ENCODE measurements at regions not wholly inside any gene's neighbourhood (a gene's known extent, or its start where the extent isn't known, plus 50 kb on each side); places are given as distances from the start of the nearest gene placed in this dataset.
A peak's percentile ranks its signal among the peaks of the same experiment; 100 is the strongest.

DNA sequence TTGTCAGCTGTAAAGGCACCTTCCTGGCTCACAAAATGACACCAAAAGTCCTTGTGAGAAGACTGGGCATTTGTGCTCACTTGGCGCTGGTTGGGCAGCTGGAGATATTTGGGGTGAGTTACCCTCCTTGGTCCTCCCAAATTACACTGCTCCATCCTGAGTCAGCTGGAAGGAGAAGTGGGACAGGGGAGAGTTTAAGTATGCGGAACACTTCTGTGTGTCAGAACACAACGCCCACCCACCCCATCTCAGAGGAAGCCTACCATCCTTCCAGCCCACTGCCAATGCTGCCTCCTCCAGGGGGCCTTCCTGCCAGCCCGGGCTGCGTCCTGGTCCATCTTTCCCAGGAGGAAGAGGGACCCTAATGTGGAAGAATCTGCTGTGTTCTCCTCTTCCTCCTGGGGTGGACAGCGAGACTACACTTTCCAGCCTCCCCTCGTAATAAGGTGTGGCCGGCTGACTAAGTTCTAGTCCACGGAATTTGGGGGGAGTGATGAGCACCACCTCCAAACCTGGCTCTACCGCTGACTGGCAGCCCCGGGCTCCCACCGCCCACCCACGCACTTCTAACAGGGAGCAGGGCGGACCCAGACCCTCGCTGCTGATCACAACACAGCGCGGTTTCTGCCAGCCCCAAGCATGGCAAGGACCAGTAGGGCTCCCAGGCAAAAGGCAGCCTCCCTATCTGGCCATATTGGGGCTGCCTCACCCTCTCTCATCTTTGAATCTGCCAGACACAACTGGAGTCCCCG lies 265.0 kb downstream of the XXYLT1 start:
- TF ChIP-seq GATA2 (IDR thresholded peaks at IDR 0.05; ENCODE audit: low read depth, low read length) (no peak), GATA3 (IDR thresholded peaks at IDR 0.05; ENCODE audit: low read depth, low read length) (no peak)

DNA sequence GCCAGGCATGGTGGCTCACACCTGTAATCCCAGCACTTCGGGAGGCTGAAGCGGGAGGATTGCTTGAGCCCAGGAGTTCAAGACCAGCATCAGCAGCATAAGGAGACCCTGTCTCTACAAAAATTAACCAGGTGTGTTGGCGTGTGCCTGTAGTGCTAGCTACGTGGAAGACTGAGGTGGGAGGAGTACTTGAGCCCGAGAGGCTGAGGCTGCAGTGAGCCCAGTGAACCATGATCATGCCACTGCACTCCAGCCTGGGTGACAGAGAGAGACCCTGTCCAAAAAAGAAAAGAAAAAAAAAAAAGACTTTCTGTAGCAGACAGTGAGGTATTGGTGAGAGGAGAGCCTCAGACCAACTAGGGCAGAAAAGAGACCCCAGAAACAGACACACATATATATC lies 263.8 kb downstream of the XXYLT1 start:
- no peak for TF ChIP-seq GATA3 (IDR thresholded peaks at IDR 0.05; ENCODE audit: low read depth, low read length)
- no peak for TF ChIP-seq GATA2 (IDR thresholded peaks at IDR 0.05; ENCODE audit: low read depth, low read length)

DNA sequence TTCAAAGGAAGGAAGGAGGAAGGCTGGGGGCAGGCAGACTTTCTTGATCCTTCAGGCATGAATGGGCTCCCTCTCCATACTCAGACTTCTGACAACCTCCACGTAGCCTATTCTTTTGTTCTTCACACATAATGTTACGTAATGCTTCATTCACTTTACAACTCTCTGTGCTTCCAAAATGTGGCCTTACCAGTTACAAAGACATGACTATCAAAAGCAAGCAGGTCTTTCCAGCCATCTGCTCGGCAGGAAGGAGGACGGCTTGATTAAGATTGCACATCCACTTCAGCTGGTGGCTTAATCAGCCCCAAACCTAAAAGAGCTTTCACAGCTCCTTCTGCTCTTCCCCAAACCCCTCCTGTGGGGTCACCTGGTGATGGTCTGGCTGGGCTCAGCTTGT lies 263.2 kb downstream of the XXYLT1 start:
- TF ChIP-seq GATA2 (IDR thresholded peaks at IDR 0.05; ENCODE audit: low read depth, low read length) = no peak
- TF ChIP-seq GATA3 (IDR thresholded peaks at IDR 0.05; ENCODE audit: low read depth, low read length) = no peak

DNA sequence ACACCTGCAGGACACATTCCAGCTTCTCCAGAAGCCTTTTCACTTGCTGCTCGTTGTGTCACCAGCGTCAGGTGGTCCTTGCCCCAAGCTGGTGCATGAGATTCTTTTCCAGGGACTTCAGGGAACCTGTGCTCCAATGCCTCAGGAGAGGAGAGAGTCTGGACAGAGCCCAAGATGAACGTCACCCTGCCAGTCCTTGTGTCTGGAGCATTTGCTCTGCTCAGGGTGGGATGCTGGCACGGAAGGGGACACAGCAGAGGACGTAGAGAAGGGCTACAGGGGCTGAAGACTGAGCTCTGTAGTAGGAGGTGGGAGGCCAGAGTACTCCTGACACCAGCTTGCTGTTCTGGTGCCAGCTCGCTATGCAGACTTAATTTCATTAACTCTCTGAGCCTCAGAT lies 262.1 kb downstream of the XXYLT1 start:
- TF ChIP-seq GATA2 (IDR thresholded peaks at IDR 0.05; ENCODE audit: low read depth, low read length) (no peak), GATA3 (IDR thresholded peaks at IDR 0.05; ENCODE audit: low read depth, low read length) (no peak)

DNA sequence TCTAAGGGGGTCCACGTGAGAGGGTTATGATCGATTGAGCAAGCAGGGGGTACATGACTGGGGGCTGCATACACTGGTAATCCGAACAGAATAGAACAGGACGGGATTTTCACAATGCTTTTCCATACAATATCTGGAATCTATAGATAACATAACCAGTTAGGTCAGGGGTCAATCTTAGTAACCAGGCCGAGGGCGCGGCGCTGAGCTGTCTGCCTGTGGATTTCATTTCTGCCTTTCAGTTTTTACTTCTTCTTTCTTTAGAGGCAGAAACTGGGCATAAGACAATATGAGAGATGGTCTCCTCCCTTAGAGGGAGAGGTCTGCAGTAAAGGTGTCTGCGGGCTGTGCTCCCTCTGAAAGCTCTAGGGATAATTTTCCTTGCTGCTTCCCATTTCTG lies 261.3 kb downstream of the XXYLT1 start:
- TF ChIP-seq GATA2 (IDR thresholded peaks at IDR 0.05; ENCODE audit: low read depth, low read length) = no peak
- no peak for TF ChIP-seq GATA3 (IDR thresholded peaks at IDR 0.05; ENCODE audit: low read depth, low read length)

DNA sequence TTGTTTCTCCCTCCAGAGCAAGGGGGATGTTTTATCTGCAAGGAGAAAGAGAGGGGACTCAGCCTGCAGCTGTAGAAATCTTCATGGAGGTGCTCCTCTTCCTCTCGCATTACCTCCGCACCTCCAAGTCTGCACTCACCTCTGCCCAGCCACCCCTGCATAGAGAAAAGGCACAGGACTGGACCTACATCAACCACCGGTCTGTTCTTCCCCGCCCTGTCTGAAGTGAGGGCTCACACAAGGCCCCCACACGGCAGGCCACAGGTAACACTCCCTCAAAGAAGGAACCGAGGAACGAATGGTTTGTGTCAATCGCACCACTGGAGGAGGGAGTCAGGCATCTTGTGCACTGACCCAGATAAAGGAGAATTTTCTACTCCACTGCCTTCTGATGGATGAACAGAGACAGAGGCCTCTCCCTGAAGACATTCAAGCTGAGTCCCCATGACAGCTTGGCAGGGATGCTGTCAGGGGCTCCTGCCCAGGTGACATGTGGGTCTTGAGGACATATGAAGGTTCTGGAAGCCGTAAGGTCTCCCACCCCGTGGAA lies 260.3 kb downstream of the XXYLT1 start:
- no peak for TF ChIP-seq GATA3 (IDR thresholded peaks at IDR 0.05; ENCODE audit: low read depth, low read length)
- TF ChIP-seq GATA2 (IDR thresholded peaks at IDR 0.05; ENCODE audit: low read depth, low read length) = no peak

DNA sequence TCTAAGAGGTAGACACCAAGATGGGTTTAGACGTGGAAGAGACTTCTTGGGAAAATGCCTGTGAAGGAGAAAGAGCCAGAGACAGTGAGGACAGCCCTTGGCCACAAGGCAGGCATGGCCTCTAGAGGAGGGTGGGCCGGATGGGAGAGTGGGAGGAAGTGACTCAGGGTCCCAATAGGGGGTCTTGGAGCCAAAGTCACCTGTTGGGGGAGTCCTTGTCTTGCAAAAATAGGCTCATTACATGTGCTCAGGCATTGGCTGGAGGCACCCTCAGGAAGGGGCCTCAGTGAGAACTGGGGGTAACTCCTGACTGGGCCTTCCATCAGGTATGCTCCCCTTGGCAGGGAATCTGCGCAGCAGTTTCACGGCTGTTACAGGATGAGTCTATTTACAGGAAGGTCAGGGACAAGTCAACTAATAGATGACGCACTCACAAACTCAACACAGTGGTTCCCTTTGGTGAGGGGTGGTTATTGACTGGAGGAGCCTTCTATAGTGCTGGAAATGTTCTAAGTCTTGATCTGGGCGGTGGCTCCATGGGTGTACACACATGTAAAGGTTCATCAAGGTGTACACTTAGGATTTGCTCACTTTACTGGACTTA lies 259.6 kb downstream of the XXYLT1 start:
- TF ChIP-seq GATA2 (IDR thresholded peaks at IDR 0.05; ENCODE audit: low read depth, low read length) (no peak), GATA3 (IDR thresholded peaks at IDR 0.05; ENCODE audit: low read depth, low read length) (no peak)

DNA sequence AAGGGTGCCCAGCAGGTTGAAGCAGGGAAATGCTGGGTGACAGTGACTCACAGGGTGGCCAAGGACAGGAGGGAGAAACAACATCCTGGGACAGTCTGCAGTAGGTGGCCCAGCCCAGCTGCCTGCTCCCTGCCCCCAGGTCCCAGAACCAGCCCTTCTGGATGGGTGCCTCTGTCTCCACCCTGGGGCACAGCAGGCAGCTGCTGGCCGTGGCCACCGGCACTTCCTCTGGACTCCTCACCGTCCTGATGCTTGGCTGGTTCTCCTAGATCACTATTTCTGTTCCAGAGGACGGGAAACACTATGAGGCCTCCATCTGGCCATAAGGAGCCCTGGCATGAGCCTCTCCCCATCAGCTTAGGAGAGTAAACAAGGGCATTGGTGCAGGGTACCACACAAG lies 258.9 kb downstream of the XXYLT1 start:
- TF ChIP-seq GATA2 (IDR thresholded peaks at IDR 0.05; ENCODE audit: low read depth, low read length) (no peak), GATA3 (IDR thresholded peaks at IDR 0.05; ENCODE audit: low read depth, low read length) (no peak)

DNA sequence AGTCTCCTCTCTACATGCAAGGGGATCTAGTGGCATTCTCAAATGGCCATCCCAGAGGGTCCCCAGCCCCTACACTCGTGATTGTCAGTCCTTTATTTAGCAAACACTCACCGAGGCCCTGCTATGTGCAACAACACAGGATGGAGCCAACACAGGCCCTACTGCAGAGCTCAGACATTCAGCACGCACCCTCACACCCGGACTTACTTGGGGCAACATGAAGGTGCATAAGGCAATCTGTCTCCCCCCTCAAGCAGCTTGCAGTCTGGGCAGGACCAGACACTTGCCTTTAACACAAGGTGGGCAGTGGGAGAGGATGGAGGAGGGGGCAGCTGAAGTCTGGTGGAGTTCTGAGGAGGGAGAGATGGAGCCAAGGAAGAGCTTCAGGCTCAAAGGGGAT lies 258.4 kb downstream of the XXYLT1 start:
- TF ChIP-seq GATA3 (IDR thresholded peaks at IDR 0.05; ENCODE audit: low read depth, low read length) (no peak), GATA2 (IDR thresholded peaks at IDR 0.05; ENCODE audit: low read depth, low read length) (no peak)

DNA sequence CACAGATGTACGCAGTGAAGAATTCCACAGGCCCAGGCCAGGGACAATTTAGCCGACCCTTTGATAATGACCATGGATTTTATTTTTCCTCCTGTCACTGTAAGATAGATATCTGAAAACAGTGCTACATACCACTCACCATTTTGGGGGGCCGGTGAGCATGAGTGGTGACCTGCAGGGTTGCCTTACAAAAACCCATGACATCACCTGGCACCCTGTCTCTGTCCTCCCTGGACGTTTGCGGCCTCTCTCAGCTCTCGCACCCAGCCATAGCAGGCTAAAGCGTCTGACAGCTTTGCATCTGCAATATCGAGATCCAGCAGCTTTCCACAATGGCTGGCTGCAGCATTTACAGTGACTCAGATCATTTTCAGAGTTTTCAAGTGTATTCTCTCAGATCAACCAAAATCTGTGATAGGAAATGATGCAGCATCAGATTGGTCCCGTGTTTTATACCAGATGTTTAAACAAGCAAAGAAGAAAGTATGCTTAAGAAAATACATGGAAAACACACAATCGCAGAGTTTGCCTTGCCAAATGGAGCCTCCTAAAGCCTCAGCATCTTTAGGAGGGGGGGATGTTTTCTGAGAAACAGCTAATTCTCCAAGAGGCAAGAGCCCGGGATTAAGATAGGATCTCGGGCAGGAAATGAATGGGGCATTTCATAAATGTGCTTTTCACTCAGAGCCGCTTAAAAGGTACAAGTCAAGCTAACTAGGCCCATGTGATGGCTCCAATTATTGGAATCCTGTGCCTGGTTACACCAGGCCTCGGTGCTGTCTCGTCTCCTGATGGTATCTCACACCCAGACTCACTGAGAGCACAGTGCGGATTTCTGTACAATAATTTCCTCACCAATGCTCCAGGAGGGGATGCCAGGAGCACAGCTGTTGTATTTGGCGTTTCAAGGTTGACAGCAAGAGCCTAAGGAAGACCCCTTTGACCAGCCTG lies 257.3 kb downstream of the XXYLT1 start:
- TF ChIP-seq GATA2 (IDR thresholded peaks at IDR 0.05; ENCODE audit: low read depth, low read length) = peak; percentile 98
- peak; percentile 94 for TF ChIP-seq GATA3 (IDR thresholded peaks at IDR 0.05; ENCODE audit: low read depth, low read length)

DNA sequence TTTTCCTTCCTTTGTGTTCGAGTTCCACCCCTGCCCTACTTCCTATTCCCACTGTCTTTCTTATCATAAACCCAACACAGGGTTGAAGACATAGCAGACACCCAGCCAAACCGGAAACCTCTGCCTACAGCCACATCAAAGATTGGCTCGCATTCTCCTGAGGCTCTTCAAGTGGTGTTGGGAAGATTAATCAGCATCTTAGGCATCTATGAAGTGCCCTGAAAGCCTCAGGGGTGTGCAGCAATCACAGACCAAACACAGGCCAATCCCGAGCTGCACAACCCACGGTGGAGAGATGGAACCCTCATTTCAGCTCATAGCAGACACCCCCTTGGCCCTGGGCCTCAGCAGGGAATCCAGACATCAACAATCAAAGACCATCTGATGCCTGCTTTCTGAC lies 255.9 kb downstream of the XXYLT1 start:
- TF ChIP-seq GATA2 (IDR thresholded peaks at IDR 0.05; ENCODE audit: low read depth, low read length) (no peak), GATA3 (IDR thresholded peaks at IDR 0.05; ENCODE audit: low read depth, low read length) (no peak)

DNA sequence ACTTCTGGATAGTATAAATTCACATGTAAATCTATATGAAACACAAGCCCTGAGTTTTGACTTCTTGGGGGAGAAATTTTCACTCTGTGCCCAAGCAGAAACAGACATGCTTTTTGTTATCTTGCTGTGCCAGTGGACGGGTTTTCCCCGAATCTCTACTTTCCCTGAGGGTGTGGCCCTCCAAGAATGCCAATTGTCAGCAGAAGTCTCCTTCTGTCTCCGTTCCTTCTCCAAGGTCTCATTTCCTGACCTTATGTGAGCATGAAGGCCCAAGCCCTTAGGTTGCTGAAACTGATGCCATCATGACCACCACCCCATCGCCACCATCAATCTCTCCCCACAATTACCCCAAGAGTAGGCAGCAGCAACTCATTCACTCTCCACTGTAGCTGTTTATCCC lies 253.8 kb downstream of the XXYLT1 start:
- TF ChIP-seq GATA3 (IDR thresholded peaks at IDR 0.05; ENCODE audit: low read depth, low read length) (no peak), GATA2 (IDR thresholded peaks at IDR 0.05; ENCODE audit: low read depth, low read length) (no peak)

Measured in SH-SY5Y (cell line).